H1 (cell line): ENCODE measurements at regions not wholly inside any gene's neighbourhood (a gene's known extent, or its start where the extent isn't known, plus 50 kb on each side); places are given as distances from the start of the nearest gene placed in this dataset.

Source experiments
- CTCF ChIA-PET: fragments of 300-600 bp; sonication (Branson Sonifier 250); formaldehyde crosslinking; loops from one replicate; lab custom pipeline; 2021; ENCODE audit not compliant: partially characterized antibody; lab: Charles Lee
- POLR2A ChIA-PET: fragments of 300-600 bp; sonication (Branson Sonifier 250); formaldehyde crosslinking; loops from one replicate; lab custom pipeline; 2021; ENCODE audit warnings: inconsistent platforms; ENCODE audit not compliant: partially characterized antibody; lab: Charles Lee
- DNase-seq, 2 experiments: peaks; one replicate each; pipeline versions ENCODE4 v3.0.0 to v3.0.0-alpha.2; 2010 to 2022; ENCODE audit warnings: low spot score in 2 of 2, low read depth in 1 of 2, mixed read lengths in 1 of 2
- FAIRE-seq: peaks from 2 replicates; lab custom pipeline; 2011; peaks lifted over from hg19 to GRCh38; lab: Jason Lieb, UNC
- H2AFZ ChIP-seq: 2 replicates; pipeline ENCODE4 v1.8.1; 2012; ENCODE audit warnings: low read length, inconsistent platforms
- H2AK5ac ChIP-seq: 2 replicates; pipeline ENCODE4 v1.6.1; 2013; ENCODE audit warnings: low read depth, low read length
- H2BK120ac ChIP-seq: replicated peaks from 2 replicates; pipeline ENCODE3; 2013; ENCODE audit warnings: low read depth, low read length, inconsistent platforms
- H2BK12ac ChIP-seq: 2 replicates; pipeline ENCODE4 v1.6.1; 2013; ENCODE audit warnings: low read depth, low read length
- H2BK15ac ChIP-seq: 2 replicates; pipeline ENCODE4 v1.6.1; 2013; ENCODE audit warnings: low read length
- H2BK20ac ChIP-seq: 2 replicates; pipeline ENCODE4 v1.6.1; 2013; ENCODE audit warnings: low read length
- H2BK5ac ChIP-seq: 2 replicates; pipeline ENCODE4 v1.6.1; 2013; ENCODE audit warnings: low read depth, low read length
- H3K14ac ChIP-seq: 2 replicates; pipeline ENCODE4 v1.6.1; 2013; ENCODE audit warnings: inconsistent platforms; ENCODE audit not compliant: insufficient read length
- H3K18ac ChIP-seq: 2 replicates; pipeline ENCODE4 v1.6.1; 2013; ENCODE audit warnings: low read length; ENCODE audit errors: extremely low read depth
- H3K23ac ChIP-seq: 2 replicates; pipeline ENCODE4 v1.6.1; 2013; ENCODE audit warnings: inconsistent platforms; ENCODE audit not compliant: insufficient read length
- H3K23me2 ChIP-seq: 2 replicates; pipeline ENCODE4 v1.6.1; 2013; ENCODE audit warnings: low read depth, low read length
- H3K27ac ChIP-seq: 2 replicates; pipeline ENCODE4 v1.6.1; 2011; ENCODE audit warnings: low read depth, low read length, inconsistent platforms
- H3K27me3 ChIP-seq, 4 experiments: replicated peaks in 1 of 4; 1 replicate in 1 of 4; 2 replicates in 3 of 4; pipeline versions ENCODE4 v1.6.1 to v1.8.1; 2011 to 2013; ENCODE audit warnings: low read length in 3 of 4, mild to moderate bottlenecking in 3 of 4, inconsistent platforms in 2 of 4, mixed read lengths in 2 of 4, moderate library complexity in 1 of 4; ENCODE audit not compliant: control insufficient read depth in 3 of 4, insufficient read depth in 3 of 4; ENCODE audit errors: extremely low read depth in 1 of 4
- H3K36me3 ChIP-seq, 4 experiments: 2 replicates each; pipeline versions ENCODE4 v1.6.1 to v1.8.1; 2011 to 2013; ENCODE audit warnings: mild to moderate bottlenecking in 4 of 4, low read length in 3 of 4, moderate library complexity in 2 of 4, control low read depth in 1 of 4, inconsistent platforms in 1 of 4; ENCODE audit not compliant: insufficient read depth in 4 of 4, control insufficient read depth in 2 of 4
- H3K4ac ChIP-seq: replicated peaks from 2 replicates; pipeline ENCODE3; 2013; ENCODE audit warnings: low read length, low read depth, mixed read lengths, inconsistent platforms; ENCODE audit not compliant: insufficient read length
- H3K4me1 ChIP-seq, 4 experiments: replicated peaks in 1 of 4; 1 replicate in 1 of 4; 2 replicates in 3 of 4; pipeline versions ENCODE4 v1.6.1 to v1.8.1; 2011 to 2013; ENCODE audit warnings: low read length in 3 of 4, inconsistent platforms in 2 of 4, mixed read lengths in 1 of 4; ENCODE audit not compliant: insufficient read depth in 4 of 4, control insufficient read depth in 3 of 4
- H3K4me2 ChIP-seq, 2 experiments: 2 replicates each; pipeline versions ENCODE4 v1.6.1 to v1.8.1; 2011 to 2013; ENCODE audit warnings: low read depth in 2 of 2, low read length in 2 of 2, control low read depth in 1 of 2, inconsistent platforms in 1 of 2, mild to moderate bottlenecking in 1 of 2; ENCODE audit not compliant: insufficient read depth in 1 of 2
- H3K4me3 ChIP-seq, 4 experiments: fragments of 200-600, 300-600 bp in 1 of 4; sonication (generic), shearing (Covaris generic), sonication (Bioruptor Twin) in 1 of 4; 2 replicates each; pipeline versions ENCODE4 v1.5.1 to v1.8.1; 2011 to 2016; ENCODE audit warnings: low read length in 4 of 4, low read depth in 3 of 4, control low read depth in 2 of 4, inconsistent platforms in 2 of 4, mild to moderate bottlenecking in 2 of 4, mixed read lengths in 1 of 4, moderate library complexity in 1 of 4; ENCODE audit not compliant: insufficient read depth in 2 of 4; ENCODE audit errors: extremely low read depth in 1 of 4
- H3K56ac ChIP-seq: replicated peaks from 2 replicates; pipeline ENCODE3; 2013; ENCODE audit warnings: low read depth, mild to moderate bottlenecking, mixed read lengths, low read length, inconsistent platforms; ENCODE audit not compliant: insufficient read length
- H3K79me1 ChIP-seq: 2 replicates; pipeline ENCODE4 v1.6.1; 2013; ENCODE audit warnings: low read depth, low read length, control low read depth
- H3K79me2 ChIP-seq, 2 experiments: 2 replicates each; pipeline versions ENCODE4 v1.6.1 to v1.8.1; 2012 to 2013; ENCODE audit warnings: low read length in 2 of 2, mild to moderate bottlenecking in 2 of 2, inconsistent platforms in 1 of 2; ENCODE audit not compliant: insufficient read depth in 2 of 2, control insufficient read depth in 1 of 2
- H3K9ac ChIP-seq, 4 experiments: replicated peaks in 1 of 4; 1 replicate in 1 of 4; 2 replicates in 3 of 4; pipeline versions ENCODE4 v1.6.1 to v1.8.1; 2011 to 2013; ENCODE audit warnings: low read depth in 3 of 4, low read length in 3 of 4, control low read depth in 2 of 4, mild to moderate bottlenecking in 2 of 4, moderate library complexity in 2 of 4, inconsistent platforms in 1 of 4; ENCODE audit errors: extremely low read depth in 1 of 4
- H3K9me3 ChIP-seq, 2 experiments: 2 replicates each; pipeline versions ENCODE4 v1.6.1 to v1.8.1; 2012 to 2013; ENCODE audit warnings: mild to moderate bottlenecking in 2 of 2, moderate library complexity in 2 of 2, control low read depth in 1 of 2, inconsistent platforms in 1 of 2, low read depth in 1 of 2, low read length in 1 of 2, mixed read lengths in 1 of 2; ENCODE audit not compliant: insufficient read depth in 2 of 2
- H4K20me1 ChIP-seq, 2 experiments: replicated peaks in 1 of 2; 2 replicates each; pipeline versions ENCODE3 to v1.8.1; 2011 to 2013; ENCODE audit warnings: inconsistent platforms in 2 of 2, low read length in 2 of 2, mild to moderate bottlenecking in 1 of 2; ENCODE audit not compliant: insufficient read depth in 2 of 2, control insufficient read depth in 1 of 2
- H4K5ac ChIP-seq: 2 replicates; pipeline ENCODE4 v1.6.1; 2013; ENCODE audit warnings: low read length, low read depth, mixed read lengths, inconsistent platforms; ENCODE audit not compliant: insufficient read length
- H4K8ac ChIP-seq: 2 replicates; pipeline ENCODE4 v1.8.0; 2013; ENCODE audit warnings: mild to moderate bottlenecking, moderate library complexity, low read length, inconsistent platforms; ENCODE audit not compliant: insufficient read depth; ENCODE audit errors: extremely low read depth
- H4K91ac ChIP-seq: replicated peaks from 2 replicates; pipeline ENCODE3; 2013; ENCODE audit warnings: low read length, mixed read lengths, inconsistent platforms; ENCODE audit not compliant: insufficient read length
- CEBPB ChIP-seq: IDR thresholded peaks from 2 replicates; pipeline ENCODE4 v1.6.1; 2012; ENCODE audit warnings: low read depth, low read length
- EP300 ChIP-seq, 2 experiments: IDR thresholded peaks; 1 replicate in 1 of 2; 2 replicates in 1 of 2; pipeline ENCODE4 v1.6.1; 2011 to 2012; ENCODE audit warnings: low read depth in 2 of 2, low read length in 2 of 2, mild to moderate bottlenecking in 2 of 2, borderline replicate concordance in 1 of 2, inconsistent platforms in 1 of 2, moderate library complexity in 1 of 2
- TAF7 ChIP-seq: optimal IDR thresholded peaks from 2 replicates; pipeline ENCODE3; 2011; ENCODE audit warnings: low read depth, mild to moderate bottlenecking, inconsistent platforms, low read length, moderate library complexity, borderline replicate concordance
- WGBS, 2 experiments: shearing (Covaris generic) in 1 of 2; methylation state at CpG; one replicate each; pipeline versions ENCODE4 v1.1.6 to v1.1.7; 2013 to 2015; ENCODE audit warnings: low lambda C conversion rate in 2 of 2, mixed read lengths in 2 of 2, inconsistent platforms in 1 of 2, low coverage in 1 of 2, missing lambda C conversion rate in 1 of 2; ENCODE audit not compliant: insufficient replicate concordance in 2 of 2, insufficient coverage in 1 of 2, insufficient read length in 1 of 2; ENCODE audit errors: extremely low coverage in 1 of 2, missing lambda C conversion rate in 1 of 2; 5-methylcytosine and 5-hydroxymethylcytosine counted together
- TF ChIP-seq, protein P1 (sequence below): IDR thresholded peaks from 2 replicates; pipeline ENCODE4 v1.6.1; 2012; ENCODE audit warnings: inconsistent platforms

- Histone ChIP-seq H2BK120ac (no peak overlapping the region), H3K18ac (no peak overlapping the region), H4K8ac (no peak overlapping the region), H2AFZ (no peak overlapping the region), H3K23ac (no peak overlapping the region), H2BK15ac (no peak overlapping the region), H2BK12ac (no peak overlapping the region), H4K5ac (no peak overlapping the region), H2BK20ac (no peak overlapping the region), H3K27ac (no peak overlapping the region), H3K36me3 (no peaks in the 10 kb centered on the region), H2BK5ac (no peak overlapping the region), H3K79me1 (no peaks in the 10 kb centered on the region), H3K79me2 (no peaks in the 10 kb centered on the region), H3K4me2 (no peak overlapping the region), H3K9ac (no peak overlapping the region), H3K4me3 (no peak overlapping the region), H4K20me1 (no peaks in the 10 kb centered on the region), H4K91ac (no peak overlapping the region), H3K23me2 (no peaks in the 10 kb centered on the region), H3K14ac (no peak overlapping the region), H2AK5ac (no peak overlapping the region), H3K4ac (no peak overlapping the region), H3K27me3 (no peaks in the 10 kb centered on the region), H3K9me3 (no peaks in the 10 kb centered on the region), H3K56ac (no peak overlapping the region), H3K4me1 (no peaks in the 10 kb centered on the region)
- ChIA-PET CTCF (no interaction called here), POLR2A (no interaction called here)
- DNase-seq (no peak), FAIRE-seq (no peak)
- 72% methylated on average over 1 of the region's 1 CpG; no CpG with 5 or more reads in 1 of the 2 experiments for WGBS, 2 experiments
- TF ChIP-seq, protein P1, sequence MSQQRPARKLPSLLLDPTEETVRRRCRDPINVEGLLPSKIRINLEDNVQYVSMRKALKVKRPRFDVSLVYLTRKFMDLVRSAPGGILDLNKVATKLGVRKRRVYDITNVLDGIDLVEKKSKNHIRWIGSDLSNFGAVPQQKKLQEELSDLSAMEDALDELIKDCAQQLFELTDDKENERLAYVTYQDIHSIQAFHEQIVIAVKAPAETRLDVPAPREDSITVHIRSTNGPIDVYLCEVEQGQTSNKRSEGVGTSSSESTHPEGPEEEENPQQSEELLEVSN = no peak
- TF ChIP-seq TAF7 = no peak
- TF ChIP-seq CEBPB = no peak
- no peak for TF ChIP-seq EP300 (IDR thresholded peaks at IDR 0.05; ENCODE audit: borderline replicate concordance in 1 of 2, low read depth in 2 of 2, low read length in 2 of 2)
Observed at GRCh38 chr6:108789475-108789874, 58.7 kb upstream of the ARMC2 start.
